NB4 (cell line): ENCODE measurements at regions not wholly inside any gene's neighbourhood (a gene's known extent, or its start where the extent isn't known, plus 50 kb on each side); places are given as distances from the start of the nearest gene placed in this dataset.
"Not testable (repeated sequence)": the region's sequence is repeated elsewhere in the genome, so short reads cannot be mapped to it uniquely, and the experiment has no call there.

ENCODE experiments used
- DNase-seq: peaks from one replicate; pipeline ENCODE4 v3.0.0; 2010; ENCODE audit warnings: low read depth
- H3K4me3 ChIP-seq: one replicate; pipeline ENCODE4 v1.5.1; 2011; ENCODE audit warnings: mild to moderate bottlenecking, low read depth, low read length, moderate library complexity
- MYC ChIP-seq: IDR thresholded peaks from 2 replicates; pipeline ENCODE4 v1.6.1; 2011; ENCODE audit warnings: low read depth, low read length
- POLR2A ChIP-seq: IDR thresholded peaks from 2 replicates; pipeline ENCODE4 v1.6.1; 2011; ENCODE audit warnings: mild to moderate bottlenecking; ENCODE audit not compliant: insufficient read length; ENCODE audit errors: extremely low read depth
- TF ChIP-seq, protein P1 (sequence below): IDR thresholded peaks from one replicate; pipeline ENCODE4 v1.5.1; 2012; ENCODE audit warnings: low read depth, low read length
- TF ChIP-seq, protein P2 (sequence below): IDR thresholded peaks from 2 replicates; pipeline ENCODE4 v1.6.1; 2011; ENCODE audit warnings: low read depth, low read length

DNA sequence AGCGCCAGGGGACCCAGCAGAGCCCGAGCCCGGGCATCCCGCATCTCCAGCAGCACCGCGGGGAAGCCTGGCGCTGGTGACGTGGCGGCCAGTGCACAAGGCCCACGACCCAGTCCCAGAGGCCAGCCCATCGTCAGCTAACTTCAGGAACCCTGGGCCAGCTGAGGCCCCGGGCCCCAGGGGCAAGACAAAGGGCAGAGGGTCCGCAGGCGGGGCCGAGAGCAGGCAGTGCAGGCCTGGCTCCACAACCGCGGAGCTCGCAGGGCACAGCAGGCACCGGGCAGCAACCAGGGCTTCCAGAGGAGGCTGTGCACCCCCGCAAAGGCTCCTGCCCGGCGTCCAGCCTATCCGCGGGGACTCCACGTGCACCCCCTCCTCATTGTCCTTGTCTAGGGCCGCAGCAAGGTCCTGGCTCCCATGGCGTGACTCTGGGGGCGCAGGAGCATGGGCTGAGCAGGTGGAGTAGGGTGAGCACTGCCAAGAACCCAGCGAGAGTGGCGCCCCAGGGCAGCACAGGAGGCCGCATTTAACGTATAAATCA is 352.5 kb downstream of the KCNJ18 start:
- not testable (repeated sequence) for DNase-seq, H3K4me3 ChIP-seq

DNA sequence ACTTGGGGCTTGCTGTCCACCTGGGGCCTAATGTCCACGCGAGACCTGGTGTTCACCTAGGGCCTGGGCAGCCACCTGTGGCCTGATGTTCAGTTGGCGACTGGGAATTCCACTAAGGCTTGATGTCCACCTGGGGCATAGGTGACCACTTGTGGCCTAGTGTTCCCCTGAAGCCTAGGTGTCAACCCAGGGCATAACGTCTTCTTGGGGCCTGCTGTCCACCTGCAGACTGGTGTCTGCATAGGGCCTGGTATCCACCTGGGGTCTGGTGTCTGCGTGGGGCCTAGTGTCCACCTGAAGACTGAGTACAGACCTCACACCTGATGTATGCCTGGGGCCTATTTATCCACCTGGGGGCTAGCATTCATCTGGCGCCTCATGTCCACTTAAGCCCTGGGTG is 355.2 kb downstream of the KCNJ18 start:
- DNase-seq, H3K4me3 ChIP-seq: not testable (repeated sequence)

DNA sequence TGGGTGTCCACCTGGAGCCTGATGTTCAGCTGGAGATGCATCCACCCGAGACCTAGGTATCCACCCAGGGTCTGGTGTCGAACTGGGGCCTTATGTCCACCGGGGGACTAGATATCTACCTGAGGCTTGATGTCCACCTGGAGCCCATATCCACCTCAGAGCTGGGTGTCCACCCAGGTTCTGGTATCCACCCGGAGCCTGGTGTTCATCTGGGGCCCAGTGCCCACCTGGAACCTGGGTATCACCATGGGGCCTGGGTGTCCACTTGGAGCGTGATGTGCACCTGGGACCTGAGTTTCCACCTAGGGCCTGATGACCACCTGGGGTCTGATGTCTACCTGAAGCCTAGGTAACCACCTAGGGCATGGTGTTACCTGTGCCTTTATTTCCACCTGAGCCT is 355.9 kb downstream of the KCNJ18 start:
- not testable (repeated sequence) for H3K4me3 ChIP-seq, DNase-seq

DNA sequence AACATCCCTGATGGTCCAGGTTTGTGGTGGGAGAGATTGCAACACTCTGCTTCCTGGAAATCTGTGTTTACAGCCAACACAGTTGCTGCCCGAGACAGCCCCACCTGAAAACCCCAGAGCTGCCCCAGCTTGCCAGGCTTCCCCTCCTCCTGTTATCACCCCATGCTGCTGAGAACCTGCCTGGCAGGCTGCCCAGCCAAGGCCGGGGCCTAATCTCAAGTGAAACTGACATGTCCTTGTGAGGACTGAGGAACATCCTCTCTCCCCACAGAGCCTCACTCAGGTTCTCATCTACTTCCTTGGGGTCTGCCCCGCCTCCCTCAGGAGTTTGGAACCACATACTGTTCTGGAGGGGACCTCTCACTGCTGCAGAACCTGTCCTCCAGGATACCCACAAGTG is 358.4 kb downstream of the KCNJ18 start:
- not testable (repeated sequence) for DNase-seq, H3K4me3 ChIP-seq

DNA sequence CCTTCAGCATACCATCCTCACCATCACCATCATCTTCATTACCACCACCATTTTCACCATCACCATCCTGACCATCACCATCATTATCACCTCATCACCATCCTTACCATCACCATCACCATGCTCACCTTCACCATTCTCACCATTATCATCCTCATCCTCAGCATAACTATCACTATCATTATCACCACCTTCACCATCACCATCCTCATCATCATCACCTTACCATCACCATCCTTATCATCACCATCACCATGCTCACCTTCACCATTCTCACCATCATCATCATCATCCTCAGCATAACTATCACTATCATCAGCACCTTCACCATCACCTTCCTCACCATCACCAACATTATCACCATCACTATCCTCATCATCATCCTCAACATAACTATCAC is 360.4 kb downstream of the KCNJ18 start:
- DNase-seq = not testable (repeated sequence)

DNA sequence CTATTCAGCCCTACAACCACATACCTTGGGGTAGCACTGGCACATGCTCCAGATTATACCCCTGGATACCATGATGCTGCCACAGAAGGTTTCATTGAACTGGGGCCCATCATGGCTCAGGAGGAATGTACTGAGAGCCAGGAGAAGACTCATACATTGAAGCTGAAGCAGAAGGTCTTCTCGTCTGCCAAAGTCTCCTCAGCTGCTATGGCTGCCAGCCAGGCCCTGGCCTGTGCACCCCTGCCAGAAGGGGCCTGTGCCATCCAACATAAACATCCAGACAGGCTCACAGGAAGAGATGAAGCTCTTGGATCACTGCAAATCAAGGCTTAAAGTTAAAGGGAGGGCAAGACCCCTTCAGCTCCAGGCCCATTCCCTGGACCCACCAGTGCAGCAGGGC is 364.2 kb downstream of the KCNJ18 start:
- not testable (repeated sequence) for DNase-seq, H3K4me3 ChIP-seq

More for the DNA sequence above, 360.4 kb downstream of the KCNJ18 start:
- H3K4me3 ChIP-seq = not testable (repeated sequence)

DNA sequence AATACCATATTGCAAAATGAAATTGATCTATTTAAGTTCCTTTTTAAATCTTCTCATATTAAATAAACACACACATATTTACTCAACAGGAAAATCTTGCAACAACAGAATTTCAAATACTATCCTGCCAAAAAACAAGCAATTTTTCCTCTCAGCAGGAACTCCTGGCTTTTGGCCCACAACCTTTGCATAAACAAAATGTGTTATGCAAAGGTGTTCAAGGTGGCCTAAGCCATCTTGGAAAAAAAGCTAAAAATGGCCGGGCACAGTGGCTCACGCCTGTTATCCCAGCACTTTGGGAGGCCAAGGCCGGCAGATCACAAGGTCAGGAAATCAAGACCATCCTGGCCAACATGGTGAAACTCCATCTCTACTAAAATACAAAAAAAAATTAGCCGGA is 383.6 kb downstream of the KCNJ18 start:
- not testable (repeated sequence) for H3K4me3 ChIP-seq, DNase-seq

DNA sequence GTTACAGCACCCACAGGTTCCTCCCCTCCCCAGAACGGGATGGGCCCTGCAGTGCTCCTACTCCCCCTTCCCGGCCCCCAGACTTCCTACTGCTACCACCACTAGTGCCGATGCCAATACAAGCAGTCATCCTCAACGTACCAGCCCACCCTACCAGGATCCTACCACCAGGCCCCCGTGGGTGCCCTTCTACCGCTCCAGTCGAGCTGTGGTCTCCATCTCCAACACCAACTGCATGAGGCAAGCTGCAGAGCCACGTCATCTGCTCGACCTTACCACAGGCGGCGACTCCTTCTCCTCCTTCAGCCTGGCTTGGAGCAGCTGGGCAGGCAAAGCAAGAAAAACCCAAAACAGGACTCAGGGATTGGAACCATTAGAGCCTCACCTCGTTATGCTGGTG is 396.3 kb downstream of the KCNJ18 start:
- H3K4me3 ChIP-seq, DNase-seq: not testable (repeated sequence)

DNA sequence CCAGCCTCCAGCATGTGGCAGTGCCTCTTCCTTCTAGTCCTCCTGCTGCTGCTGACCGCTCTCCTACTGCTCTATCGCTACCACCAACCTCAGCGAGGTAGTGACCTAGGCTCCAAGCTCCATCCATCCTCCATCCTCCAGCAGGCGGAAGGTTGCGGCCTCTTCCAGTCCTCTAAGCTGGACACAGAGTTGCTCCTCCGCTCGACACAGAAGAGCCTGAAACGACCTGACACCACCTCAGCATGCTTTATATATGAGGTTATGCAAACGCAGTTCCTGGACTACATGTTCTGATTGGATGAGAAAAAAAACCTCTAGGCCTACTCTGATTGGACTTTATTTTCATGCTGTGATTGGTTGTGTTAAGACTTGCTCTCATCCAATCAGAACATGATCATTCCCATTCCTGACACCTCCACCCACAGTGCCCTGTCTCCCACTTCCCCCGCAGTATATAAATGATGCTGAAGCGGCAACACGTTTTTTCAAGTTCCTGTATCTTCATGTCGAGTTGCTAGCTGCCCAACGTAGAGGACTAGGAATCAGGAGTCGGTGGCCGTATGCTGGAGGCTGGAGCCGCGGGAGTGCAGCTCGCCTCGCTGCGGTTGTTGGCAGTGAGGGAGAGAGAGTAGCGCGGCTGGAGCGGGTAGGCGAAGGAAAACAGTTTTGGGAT is 398.1 kb downstream of the KCNJ18 start:
- no peak for DNase-seq
- TF ChIP-seq, protein P1, sequence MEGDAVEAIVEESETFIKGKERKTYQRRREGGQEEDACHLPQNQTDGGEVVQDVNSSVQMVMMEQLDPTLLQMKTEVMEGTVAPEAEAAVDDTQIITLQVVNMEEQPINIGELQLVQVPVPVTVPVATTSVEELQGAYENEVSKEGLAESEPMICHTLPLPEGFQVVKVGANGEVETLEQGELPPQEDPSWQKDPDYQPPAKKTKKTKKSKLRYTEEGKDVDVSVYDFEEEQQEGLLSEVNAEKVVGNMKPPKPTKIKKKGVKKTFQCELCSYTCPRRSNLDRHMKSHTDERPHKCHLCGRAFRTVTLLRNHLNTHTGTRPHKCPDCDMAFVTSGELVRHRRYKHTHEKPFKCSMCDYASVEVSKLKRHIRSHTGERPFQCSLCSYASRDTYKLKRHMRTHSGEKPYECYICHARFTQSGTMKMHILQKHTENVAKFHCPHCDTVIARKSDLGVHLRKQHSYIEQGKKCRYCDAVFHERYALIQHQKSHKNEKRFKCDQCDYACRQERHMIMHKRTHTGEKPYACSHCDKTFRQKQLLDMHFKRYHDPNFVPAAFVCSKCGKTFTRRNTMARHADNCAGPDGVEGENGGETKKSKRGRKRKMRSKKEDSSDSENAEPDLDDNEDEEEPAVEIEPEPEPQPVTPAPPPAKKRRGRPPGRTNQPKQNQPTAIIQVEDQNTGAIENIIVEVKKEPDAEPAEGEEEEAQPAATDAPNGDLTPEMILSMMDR = no peak
- TF ChIP-seq POLR2A (no peak), MYC (no peak)
- TF ChIP-seq, protein P2, sequence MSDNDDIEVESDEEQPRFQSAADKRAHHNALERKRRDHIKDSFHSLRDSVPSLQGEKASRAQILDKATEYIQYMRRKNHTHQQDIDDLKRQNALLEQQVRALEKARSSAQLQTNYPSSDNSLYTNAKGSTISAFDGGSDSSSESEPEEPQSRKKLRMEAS = no peak
- H3K4me3 ChIP-seq = no peak overlapping the region

DNA sequence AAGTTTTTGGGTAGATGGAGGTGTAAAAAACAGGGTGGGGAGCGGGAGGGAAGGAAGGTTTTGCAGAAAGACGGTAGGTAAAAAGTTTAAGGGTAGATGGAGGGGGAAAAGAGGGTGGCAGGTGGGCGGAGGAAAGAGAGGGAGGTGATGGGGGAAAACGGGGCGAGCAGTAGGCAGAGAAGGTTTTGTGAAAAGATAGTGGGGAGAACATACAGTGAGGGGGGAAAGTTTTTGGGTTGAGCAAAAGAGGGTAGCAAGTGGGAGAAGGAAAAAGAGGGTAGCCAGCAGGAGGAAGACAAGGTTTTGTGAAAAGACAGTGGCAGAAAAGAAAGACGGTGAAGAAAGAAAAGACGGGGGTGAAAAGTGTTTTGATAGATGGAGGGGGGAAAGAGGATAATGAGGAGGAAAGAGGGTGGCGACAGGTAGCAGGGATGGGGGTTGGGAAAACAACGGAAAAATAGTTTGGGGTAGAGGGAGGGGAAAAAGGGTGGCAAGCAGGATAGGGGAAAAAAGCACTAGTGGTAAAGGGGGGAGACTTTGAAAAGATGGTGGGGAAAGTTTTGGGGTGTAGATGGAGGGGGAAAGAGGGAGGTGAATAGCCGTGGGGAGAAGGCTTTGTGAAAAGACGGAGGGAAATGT is 398.8 kb downstream of the KCNJ18 start:
- not testable (repeated sequence) for DNase-seq, H3K4me3 ChIP-seq

DNA sequence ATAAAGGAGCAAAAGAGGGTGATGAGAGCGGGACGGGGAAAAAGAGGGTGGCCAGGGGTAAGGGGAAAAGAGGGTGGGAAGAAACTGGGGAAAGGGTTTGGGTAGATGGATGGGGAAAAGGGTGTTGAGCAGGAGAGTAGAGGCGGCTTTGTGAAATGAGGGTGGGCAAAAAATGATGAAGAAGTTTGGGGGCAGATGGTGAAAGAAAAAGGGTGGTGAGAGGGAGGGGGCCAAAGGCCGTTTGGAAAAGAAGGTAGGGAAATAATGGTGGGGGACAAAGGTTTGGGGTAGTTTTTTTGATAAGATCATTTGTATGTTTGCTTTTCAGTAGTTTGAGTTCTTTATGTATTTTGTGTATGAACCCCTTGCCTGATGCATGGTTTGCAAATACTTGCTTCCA is 399.5 kb downstream of the KCNJ18 start:
- not testable (repeated sequence) for DNase-seq, H3K4me3 ChIP-seq

DNA sequence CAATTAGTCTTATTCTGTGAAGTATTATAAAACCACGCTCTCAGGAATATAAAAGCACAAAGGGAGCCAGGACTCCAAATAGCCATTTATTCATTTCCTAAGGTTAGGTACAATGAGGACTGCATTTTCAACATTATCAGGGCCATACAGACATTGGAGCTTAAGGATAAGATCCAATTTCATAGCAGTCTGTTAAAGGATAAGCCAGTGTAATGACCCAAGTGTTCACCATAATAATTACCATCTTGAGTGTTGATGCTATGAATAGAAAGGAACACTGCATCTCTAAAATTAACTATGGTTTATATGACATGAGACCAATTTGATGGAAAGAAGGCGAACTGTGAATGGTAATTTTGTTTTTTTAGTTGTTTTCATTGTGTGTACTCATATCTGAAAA is 403.1 kb downstream of the KCNJ18 start:
- DNase-seq, H3K4me3 ChIP-seq: not testable (repeated sequence)

DNA sequence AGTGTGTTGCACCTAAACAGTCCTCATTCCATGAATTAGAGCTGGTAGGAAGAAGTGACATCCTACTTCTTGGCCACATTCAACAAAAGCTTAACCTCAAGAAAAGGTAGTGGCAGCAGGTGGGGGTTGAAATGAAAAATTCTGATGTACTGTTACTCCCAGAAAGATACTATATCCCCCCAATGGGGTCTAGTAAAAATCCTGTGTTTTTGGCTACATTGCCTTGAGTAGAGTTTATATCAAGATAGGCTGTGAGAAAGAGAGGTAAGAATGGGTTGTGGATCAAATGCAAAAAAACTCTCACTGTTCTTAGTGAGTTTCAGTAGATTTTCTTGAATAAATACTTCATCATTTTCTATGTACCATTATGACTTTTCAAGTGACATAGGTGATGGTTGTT is 407.3 kb downstream of the KCNJ18 start:
- not testable (repeated sequence) for H3K4me3 ChIP-seq, DNase-seq
